ENCODE measurements at regions not wholly inside any gene's neighbourhood (a gene's known extent, or its start where the extent isn't known, plus 50 kb on each side); places are given as distances from the start of the nearest gene placed in this dataset.

- DNase-seq, result no peak
Measured at GRCh38 chr9:134487066-134487710, 154.4 kb upstream of the COL5A1 start.

- no peak for DNase-seq
Measured at GRCh38 chr9:134488331-134489280, 153.0 kb upstream of the COL5A1 start.

GRCh38 chr9:134489621-134490408, 151.8 kb upstream of the COL5A1 start:
- no peak for DNase-seq

GRCh38 chr9:134490446-134490845, 151.2 kb upstream of the COL5A1 start:
- no peak for DNase-seq

- DNase-seq, result no peak
Measured at GRCh38 chr9:134491196-134491835, 150.3 kb upstream of the COL5A1 start.

GRCh38 chr9:134491856-134492255, 149.7 kb upstream of the COL5A1 start:
- no peak for DNase-seq

- no peak for DNase-seq
Measured at GRCh38 chr9:134492281-134492691, 149.3 kb upstream of the COL5A1 start.

GRCh38 chr9:134492721-134493460, 148.7 kb upstream of the COL5A1 start:
- DNase-seq, result no peak

GRCh38 chr9:134493461-134494272, 147.9 kb upstream of the COL5A1 start:
- no peak for DNase-seq

- DNase-seq, result no peak
Measured at GRCh38 chr9:134494273-134494815, 147.3 kb upstream of the COL5A1 start.

GRCh38 chr9:134494905-134495304, 146.7 kb upstream of the COL5A1 start:
- DNase-seq, result no peak

GRCh38 chr9:134495881-134496412, 145.7 kb upstream of the COL5A1 start:
- no peak for DNase-seq

- DNase-seq, result no peak
Measured at GRCh38 chr9:134496413-134497282, 145.0 kb upstream of the COL5A1 start.

- no peak for DNase-seq
Measured at GRCh38 chr9:134497283-134497860, 144.2 kb upstream of the COL5A1 start.

- DNase-seq, result no peak
Measured at GRCh38 chr9:134498814-134499166, 142.8 kb upstream of the COL5A1 start.

- peak; percentile 10 for DNase-seq
Measured at GRCh38 chr9:134500931-134501760, 140.5 kb upstream of the COL5A1 start.

GRCh38 chr9:134501761-134502265, 139.8 kb upstream of the COL5A1 start:
- no peak for DNase-seq

- DNase-seq, result no peak
Measured at GRCh38 chr9:134502266-134502791, 139.3 kb upstream of the COL5A1 start.
